Kidney (tissue), 13 donors: ENCODE measurements at regions not wholly inside any gene's neighbourhood (a gene's known extent, or its start where the extent isn't known, plus 50 kb on each side); places are given as distances from the start of the nearest gene placed in this dataset.

Source experiments
- DNase-seq, 5 donors: peaks; one replicate each; pipeline ENCODE4 v3.0.0-alpha.2; 2013 to 2020
- FAIRE-seq: peaks from 2 replicates; lab custom pipeline; 2012; peaks lifted over from hg19 to GRCh38; lab: Jason Lieb, UNC
- H3K27ac ChIP-seq, 2 donors: one replicate each; pipeline ENCODE4 v1.7.0; 2013; ENCODE audit warnings: low read depth in 2 of 2, low read length in 2 of 2, inconsistent platforms in 1 of 2
- H3K27me3 ChIP-seq: one replicate; pipeline ENCODE4 v1.7.1; 2013; ENCODE audit warnings: low read length, inconsistent platforms; ENCODE audit not compliant: control insufficient read depth, insufficient read depth
- H3K36me3 ChIP-seq, 3 donors: one replicate each; pipeline versions ENCODE4 v1.7.0 to v1.7.1; 2013; ENCODE audit warnings: low read length in 3 of 3, control low read depth in 1 of 3, inconsistent platforms in 1 of 3; ENCODE audit not compliant: insufficient read depth in 3 of 3, control insufficient read depth in 2 of 3
- H3K4me1 ChIP-seq, 3 donors: one replicate each; pipeline versions ENCODE4 v1.7.0 to v1.7.1; 2013; ENCODE audit warnings: low read length in 3 of 3, inconsistent platforms in 1 of 3, low read depth in 1 of 3; ENCODE audit not compliant: control insufficient read depth in 2 of 3, insufficient read depth in 2 of 3
- H3K4me3 ChIP-seq, 3 donors: one replicate each; pipeline versions ENCODE4 v1.7.0 to v1.8.1; 2013; ENCODE audit warnings: low read length in 3 of 3, control low read depth in 1 of 3, inconsistent platforms in 1 of 3
- H3K9ac ChIP-seq, 3 donors: one replicate each; pipeline versions ENCODE4 v1.7.0 to v1.7.1; 2013; ENCODE audit warnings: low read length in 3 of 3, control low read depth in 1 of 3, inconsistent platforms in 1 of 3
- H3K9me3 ChIP-seq, 3 donors: one replicate each; pipeline versions ENCODE4 v1.7.0 to v1.7.1; 2013; ENCODE audit warnings: low read length in 3 of 3, control low read depth in 1 of 3, inconsistent platforms in 1 of 3; ENCODE audit not compliant: control insufficient read depth in 2 of 3, insufficient read depth in 1 of 3
- intact Hi-C: fragments of 100-400 bp; cut with DNase I; formaldehyde crosslinking; loops from one replicate; pipeline ENCODE4 v1.11.1; 2022
- TF ChIP-seq, protein P1 (sequence below): IDR thresholded peaks from 3 replicates; pipeline ENCODE4 v1.5.1; 2012; ENCODE audit warnings: mild to moderate bottlenecking, moderate library complexity, borderline replicate concordance; ENCODE audit not compliant: insufficient read depth; ENCODE audit errors: extremely low read depth
- donor health status: control.
- donor health status: control.
- donor health status: control.
- donor health status: control.
- donor health status: control.
- donor health status: DM: yes; HTN: yes; CAD: no.
- donor health status: Normal renal cell carcinoma (clear cell type).

DNA sequence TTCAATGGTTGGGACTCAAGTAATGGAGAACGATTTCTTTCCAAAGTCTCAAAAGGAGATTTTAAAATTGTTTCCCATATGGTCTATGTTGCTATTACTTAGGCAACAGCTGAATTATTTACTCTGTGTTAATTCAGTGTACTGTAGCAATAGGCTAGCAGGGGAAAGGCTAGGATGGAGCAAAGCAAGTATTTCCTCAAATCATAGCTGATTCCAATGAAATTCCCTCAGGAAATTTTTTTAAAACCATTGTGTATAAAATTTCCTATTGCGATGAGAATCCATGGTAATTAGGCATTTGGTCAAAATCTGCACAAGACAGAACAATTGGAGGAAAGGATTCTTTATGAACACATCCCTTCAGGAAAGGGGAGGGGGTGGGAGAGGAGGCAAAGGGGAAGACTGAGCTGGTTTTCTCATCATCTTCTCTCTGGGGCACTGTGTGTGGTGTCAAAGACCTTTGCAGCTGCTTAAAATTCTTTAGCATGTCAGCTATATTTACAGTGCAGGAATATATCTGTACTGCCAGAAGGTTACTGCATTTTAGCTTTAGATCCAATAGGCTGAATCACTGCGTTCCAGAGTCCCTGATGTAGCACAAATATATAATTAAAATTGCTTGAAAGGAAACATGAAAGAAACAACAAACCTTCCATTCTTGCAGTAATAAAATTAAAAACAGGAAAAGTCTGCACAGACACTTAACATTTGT, 95.3 kb downstream of the ZNF608 start:
- no peaks in the 10 kb centered on the region for H3K27me3 ChIP-seq
- no peaks in the 10 kb centered on the region for H3K9me3 ChIP-seq
- H3K27ac ChIP-seq: peak overlapping the region; percentile 72 to 86
- TF ChIP-seq, protein P1, sequence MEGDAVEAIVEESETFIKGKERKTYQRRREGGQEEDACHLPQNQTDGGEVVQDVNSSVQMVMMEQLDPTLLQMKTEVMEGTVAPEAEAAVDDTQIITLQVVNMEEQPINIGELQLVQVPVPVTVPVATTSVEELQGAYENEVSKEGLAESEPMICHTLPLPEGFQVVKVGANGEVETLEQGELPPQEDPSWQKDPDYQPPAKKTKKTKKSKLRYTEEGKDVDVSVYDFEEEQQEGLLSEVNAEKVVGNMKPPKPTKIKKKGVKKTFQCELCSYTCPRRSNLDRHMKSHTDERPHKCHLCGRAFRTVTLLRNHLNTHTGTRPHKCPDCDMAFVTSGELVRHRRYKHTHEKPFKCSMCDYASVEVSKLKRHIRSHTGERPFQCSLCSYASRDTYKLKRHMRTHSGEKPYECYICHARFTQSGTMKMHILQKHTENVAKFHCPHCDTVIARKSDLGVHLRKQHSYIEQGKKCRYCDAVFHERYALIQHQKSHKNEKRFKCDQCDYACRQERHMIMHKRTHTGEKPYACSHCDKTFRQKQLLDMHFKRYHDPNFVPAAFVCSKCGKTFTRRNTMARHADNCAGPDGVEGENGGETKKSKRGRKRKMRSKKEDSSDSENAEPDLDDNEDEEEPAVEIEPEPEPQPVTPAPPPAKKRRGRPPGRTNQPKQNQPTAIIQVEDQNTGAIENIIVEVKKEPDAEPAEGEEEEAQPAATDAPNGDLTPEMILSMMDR: no peak
- H3K36me3 ChIP-seq: peaks cover 3 to 5% (median 5%) of the 10 kb centered on the region in 3 donors
- intact Hi-C loops: no loop called here
- H3K9ac ChIP-seq: peak overlapping the region in 1 of 3 donors; percentile 68
- peak in 3 of 5 donors; percentile 65 to 95 (median 92) for DNase-seq
- no peak for FAIRE-seq
- peaks cover 32 to 57% (median 51%) of the 10 kb centered on the region in 3 donors for H3K4me1 ChIP-seq
- peak overlapping the region; percentile 38 to 67 (median 63) for H3K4me3 ChIP-seq

DNA sequence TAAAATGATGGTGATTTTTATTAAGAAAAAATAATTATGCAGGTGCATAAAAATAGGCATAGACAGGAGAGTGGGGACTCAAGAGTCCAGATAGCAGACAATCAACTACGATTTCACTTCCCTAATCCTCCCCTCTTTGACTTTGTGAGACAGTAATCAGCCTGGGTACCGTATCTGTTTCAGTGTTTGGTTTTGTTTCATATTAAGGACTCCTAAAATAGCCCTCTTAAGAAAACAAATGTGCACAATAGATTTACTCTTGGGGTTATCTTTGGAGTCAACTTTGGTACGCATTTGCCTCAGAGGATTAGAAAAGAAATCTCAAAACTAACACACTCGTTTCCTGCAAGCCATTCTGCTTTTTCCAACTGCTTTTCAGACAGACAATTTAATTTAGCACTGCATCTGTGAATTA, 96.3 kb downstream of the ZNF608 start:
- DNase-seq (peak in 2 of 5 donors; percentile 69 to 86), FAIRE-seq (no peak)
- H3K27ac ChIP-seq: peak overlapping the region; percentile 47 to 72
- no peaks in the 10 kb centered on the region for H3K27me3 ChIP-seq
- intact Hi-C loops: no loop called here
- H3K9ac ChIP-seq: peak overlapping the region in 1 of 3 donors; percentile 20
- H3K9me3 ChIP-seq: no peaks in the 10 kb centered on the region
- H3K4me1 ChIP-seq: peaks cover 29 to 47% (median 47%) of the 10 kb centered on the region in 3 donors
- peak overlapping the region in 2 of 3 donors; percentile 15 to 42 for H3K4me3 ChIP-seq
- peaks cover 3 to 5% (median 5%) of the 10 kb centered on the region in 3 donors for H3K36me3 ChIP-seq
- TF ChIP-seq, protein P1: no peak

DNA sequence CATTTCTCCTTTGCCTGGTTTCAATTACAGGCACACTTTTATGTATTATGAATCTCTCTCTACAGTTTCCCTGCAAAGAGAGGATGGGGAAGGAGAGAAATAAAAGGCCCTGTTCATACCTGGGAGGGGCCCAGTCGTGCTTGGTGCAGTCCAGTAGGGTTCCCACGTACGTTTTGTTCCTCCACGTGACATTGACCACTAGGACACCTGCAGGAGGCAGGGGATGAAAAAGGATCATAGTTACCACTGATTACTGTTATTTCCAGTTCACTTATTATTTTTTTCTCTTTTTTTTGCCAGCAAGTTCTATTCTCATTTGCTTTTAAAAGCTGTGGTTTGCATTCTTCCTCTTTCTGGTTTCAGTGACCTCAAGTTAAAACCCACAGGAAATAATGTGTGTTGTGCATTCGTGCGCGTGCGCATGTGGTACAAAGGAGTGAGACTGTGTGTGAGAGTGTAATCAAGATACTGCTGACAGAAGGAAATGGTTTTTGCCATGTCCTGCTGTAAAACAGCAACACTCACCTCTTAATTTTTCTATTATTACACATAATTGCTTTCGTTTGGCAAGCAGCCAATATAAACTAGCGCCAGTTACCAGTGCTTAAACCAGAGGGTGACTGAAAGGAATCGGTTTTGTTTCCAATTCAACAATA, 96.8 kb downstream of the ZNF608 start:
- Histone ChIP-seq H3K27me3 (no peaks in the 10 kb centered on the region), H3K27ac (peak overlapping the region; percentile 25 to 54), H3K9ac (no peak overlapping the region), H3K9me3 (no peaks in the 10 kb centered on the region), H3K4me1 (peaks cover 29 to 43% (median 42%) of the 10 kb centered on the region in 3 donors), H3K36me3 (peaks cover 3 to 5% (median 5%) of the 10 kb centered on the region in 3 donors), H3K4me3 (peak overlapping the region in 2 of 3 donors; percentile 15 to 42)
- FAIRE-seq (no peak), DNase-seq (peak; percentile 62 to 93 (median 77))
- intact Hi-C loops: no loop called here
- TF ChIP-seq, protein P1: no peak
